ENCODE measurements at regions not wholly inside any gene's neighbourhood (a gene's known extent, or its start where the extent isn't known, plus 50 kb on each side); places are given as distances from the start of the nearest gene placed in this dataset.

DNA sequence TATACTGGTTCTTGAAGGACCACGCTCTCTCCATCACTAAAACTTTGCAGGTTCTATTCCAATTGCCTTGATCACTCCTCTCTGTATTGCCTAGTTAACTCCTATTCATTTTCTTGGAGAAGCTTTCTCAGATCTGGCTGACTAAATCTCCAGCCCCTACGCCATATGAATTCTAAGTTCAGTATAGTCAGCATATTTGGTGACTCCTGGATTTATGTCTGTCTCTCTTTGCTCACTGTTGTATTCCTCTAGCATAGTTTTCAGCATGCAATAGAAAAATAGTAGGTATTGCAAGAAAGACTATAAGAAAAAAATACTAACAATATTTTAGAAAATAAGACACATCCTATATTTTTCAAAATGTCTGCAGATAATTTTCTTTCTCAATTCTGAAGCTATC lies 579.7 kb downstream of the CDH11 start:
- no peak for TF ChIP-seq POLR2A (IDR thresholded peaks at IDR 0.05)
- TF ChIP-seq, protein P1, sequence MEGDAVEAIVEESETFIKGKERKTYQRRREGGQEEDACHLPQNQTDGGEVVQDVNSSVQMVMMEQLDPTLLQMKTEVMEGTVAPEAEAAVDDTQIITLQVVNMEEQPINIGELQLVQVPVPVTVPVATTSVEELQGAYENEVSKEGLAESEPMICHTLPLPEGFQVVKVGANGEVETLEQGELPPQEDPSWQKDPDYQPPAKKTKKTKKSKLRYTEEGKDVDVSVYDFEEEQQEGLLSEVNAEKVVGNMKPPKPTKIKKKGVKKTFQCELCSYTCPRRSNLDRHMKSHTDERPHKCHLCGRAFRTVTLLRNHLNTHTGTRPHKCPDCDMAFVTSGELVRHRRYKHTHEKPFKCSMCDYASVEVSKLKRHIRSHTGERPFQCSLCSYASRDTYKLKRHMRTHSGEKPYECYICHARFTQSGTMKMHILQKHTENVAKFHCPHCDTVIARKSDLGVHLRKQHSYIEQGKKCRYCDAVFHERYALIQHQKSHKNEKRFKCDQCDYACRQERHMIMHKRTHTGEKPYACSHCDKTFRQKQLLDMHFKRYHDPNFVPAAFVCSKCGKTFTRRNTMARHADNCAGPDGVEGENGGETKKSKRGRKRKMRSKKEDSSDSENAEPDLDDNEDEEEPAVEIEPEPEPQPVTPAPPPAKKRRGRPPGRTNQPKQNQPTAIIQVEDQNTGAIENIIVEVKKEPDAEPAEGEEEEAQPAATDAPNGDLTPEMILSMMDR (IDR thresholded peaks at IDR 0.05): no peak
